ENCODE measurements at regions not wholly inside any gene's neighbourhood (a gene's known extent, or its start where the extent isn't known, plus 50 kb on each side); places are given as distances from the start of the nearest gene placed in this dataset.

DNA sequence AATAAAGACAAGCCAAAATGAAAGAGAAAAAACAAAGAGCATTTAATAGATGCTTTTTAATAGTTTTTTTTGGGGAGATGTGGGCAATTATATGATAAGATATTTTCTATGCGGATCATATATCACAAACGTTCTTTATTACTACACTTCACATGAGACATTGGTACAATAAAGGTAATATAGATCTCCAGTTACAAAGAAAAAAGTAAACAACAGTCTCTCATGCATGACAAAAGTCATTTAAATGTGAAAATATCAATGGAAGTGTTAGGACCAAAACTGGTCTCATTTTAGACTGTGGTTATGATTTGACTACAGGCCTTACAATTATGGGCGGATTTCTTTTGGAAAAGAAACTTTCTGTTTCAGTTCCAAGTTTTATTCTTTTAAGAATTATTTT lies 687.0 kb downstream of the ADGRL2 start:
- TF ChIP-seq, protein P1, sequence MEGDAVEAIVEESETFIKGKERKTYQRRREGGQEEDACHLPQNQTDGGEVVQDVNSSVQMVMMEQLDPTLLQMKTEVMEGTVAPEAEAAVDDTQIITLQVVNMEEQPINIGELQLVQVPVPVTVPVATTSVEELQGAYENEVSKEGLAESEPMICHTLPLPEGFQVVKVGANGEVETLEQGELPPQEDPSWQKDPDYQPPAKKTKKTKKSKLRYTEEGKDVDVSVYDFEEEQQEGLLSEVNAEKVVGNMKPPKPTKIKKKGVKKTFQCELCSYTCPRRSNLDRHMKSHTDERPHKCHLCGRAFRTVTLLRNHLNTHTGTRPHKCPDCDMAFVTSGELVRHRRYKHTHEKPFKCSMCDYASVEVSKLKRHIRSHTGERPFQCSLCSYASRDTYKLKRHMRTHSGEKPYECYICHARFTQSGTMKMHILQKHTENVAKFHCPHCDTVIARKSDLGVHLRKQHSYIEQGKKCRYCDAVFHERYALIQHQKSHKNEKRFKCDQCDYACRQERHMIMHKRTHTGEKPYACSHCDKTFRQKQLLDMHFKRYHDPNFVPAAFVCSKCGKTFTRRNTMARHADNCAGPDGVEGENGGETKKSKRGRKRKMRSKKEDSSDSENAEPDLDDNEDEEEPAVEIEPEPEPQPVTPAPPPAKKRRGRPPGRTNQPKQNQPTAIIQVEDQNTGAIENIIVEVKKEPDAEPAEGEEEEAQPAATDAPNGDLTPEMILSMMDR (IDR thresholded peaks at IDR 0.05): no peak
- TF ChIP-seq POLR2A (IDR thresholded peaks at IDR 0.05): no peak
- no peak for TF ChIP-seq POLR2AphosphoS5 (IDR thresholded peaks at IDR 0.05)
